ENCODE measurements at regions not wholly inside any gene's neighbourhood (a gene's known extent, or its start where the extent isn't known, plus 50 kb on each side); places are given as distances from the start of the nearest gene placed in this dataset.

DNA sequence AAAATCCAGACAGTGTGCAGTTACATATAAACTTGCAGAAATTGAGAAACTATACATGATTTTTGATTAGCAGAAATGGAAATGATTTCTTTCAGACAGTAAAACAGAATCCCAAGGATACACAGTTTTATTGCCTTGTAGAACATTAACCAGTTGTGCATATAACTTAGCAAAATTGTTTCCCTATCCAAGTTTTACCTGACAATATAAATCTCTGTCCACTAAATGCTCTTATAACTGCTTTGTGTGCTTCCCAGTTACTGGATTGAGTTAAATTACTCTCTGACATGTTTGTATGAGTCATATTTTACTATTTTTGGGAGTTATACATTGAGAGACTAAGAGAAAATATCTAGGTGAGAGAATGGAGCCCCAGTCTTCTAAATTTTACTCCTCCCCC lies 563.4 kb downstream of the SH2D4B start:
- TF ChIP-seq ZNF354B (CRISPR knock-in tag; IDR thresholded peaks at IDR 0.05), result no peak
- no peak for TF ChIP-seq CREM (IDR thresholded peaks at IDR 0.05)
- TF ChIP-seq CREM (CRISPR knock-in tag; IDR thresholded peaks at IDR 0.05), result no peak
- TF ChIP-seq ZNF207 (IDR thresholded peaks at IDR 0.05; ENCODE audit: borderline replicate concordance), result no peak

Data from HepG2 (cell line).